ENCODE measurements at regions not wholly inside any gene's neighbourhood (a gene's known extent, or its start where the extent isn't known, plus 50 kb on each side); places are given as distances from the start of the nearest gene placed in this dataset.

DNA sequence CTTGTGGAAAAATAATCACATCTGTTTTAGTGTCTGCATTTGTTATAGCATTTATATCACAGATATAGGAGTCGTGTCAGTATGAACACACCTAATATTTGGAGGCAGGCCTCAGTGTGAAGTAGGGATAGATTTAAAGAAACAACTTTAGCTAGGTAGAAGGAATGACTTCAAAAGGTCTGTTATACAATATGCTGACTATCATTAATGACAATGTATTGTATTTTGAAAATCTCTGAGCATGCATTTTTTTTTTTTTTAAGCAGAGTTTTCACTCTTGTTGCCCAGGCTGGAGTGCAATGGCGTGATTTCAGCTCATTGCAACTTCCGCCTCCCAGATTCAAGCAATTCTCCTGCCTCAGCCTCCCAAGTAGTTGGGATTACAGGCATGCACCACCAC, 248.3 kb downstream of the EN1 start:
- no peak for DNase-seq (ENCODE audit: low read depth, low spot score)
- no peaks in the 10 kb centered on the region for H3K27me3 ChIP-seq (ENCODE audit: control insufficient read depth, insufficient read depth, low read length)
- H3K36me3 ChIP-seq (ENCODE audit: control insufficient read depth, insufficient read depth, low read length) = no peaks in the 10 kb centered on the region
- no peak overlapping the region for H3K4me3 ChIP-seq (ENCODE audit: low read length)
- no peaks in the 10 kb centered on the region; the same call in 1 of the 2 replicates for H3K9me3 ChIP-seq (ENCODE audit: control insufficient read depth, insufficient read depth, low read length)
- WGBS (ENCODE audit: insufficient coverage, insufficient read length) = no CpG with 5 or more reads among the region's 3 CpGs
- H3K4me1 ChIP-seq (ENCODE audit: control insufficient read depth, insufficient read depth, low read length) = no peaks in the 10 kb centered on the region
- no peak overlapping the region for H3K27ac ChIP-seq (ENCODE audit: low read length)

DNA sequence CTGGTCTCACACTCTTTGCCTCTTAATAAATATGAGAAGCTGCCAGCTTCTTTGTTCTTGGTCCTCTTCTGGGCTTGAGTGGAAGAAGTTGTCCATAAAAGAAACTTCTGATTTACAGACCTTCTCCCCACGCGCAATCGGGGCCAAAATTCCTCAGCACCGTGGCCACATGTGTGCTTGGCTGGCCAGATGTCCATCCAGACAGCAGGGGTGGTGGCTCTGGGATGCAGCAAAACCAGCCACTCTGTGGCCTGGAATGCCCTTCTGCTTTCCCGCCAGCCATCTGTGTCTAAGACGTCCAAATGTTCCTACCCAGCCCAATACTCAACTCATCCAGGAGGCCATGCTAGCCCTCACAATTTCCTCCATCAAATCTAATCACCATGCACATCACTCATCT, 250.8 kb downstream of the EN1 start:
- Histone ChIP-seq H3K9me3 (ENCODE audit: control insufficient read depth, insufficient read depth, low read length) (no peaks in the 10 kb centered on the region; the same call in 1 of the 2 replicates), H3K4me3 (ENCODE audit: low read length) (no peak overlapping the region), H3K27ac (ENCODE audit: low read length) (no peak overlapping the region), H3K4me1 (ENCODE audit: control insufficient read depth, insufficient read depth, low read length) (no peaks in the 10 kb centered on the region), H3K36me3 (ENCODE audit: control insufficient read depth, insufficient read depth, low read length) (no peaks in the 10 kb centered on the region), H3K27me3 (ENCODE audit: control insufficient read depth, insufficient read depth, low read length) (no peaks in the 10 kb centered on the region)
- DNase-seq (ENCODE audit: low read depth, low spot score) = no peak
- WGBS (ENCODE audit: insufficient coverage, insufficient read length) = no CpG with 5 or more reads among the region's 6 CpGs

- no peak overlapping the region for H3K27ac ChIP-seq (ENCODE audit: low read length)
- no peaks in the 10 kb centered on the region for H3K27me3 ChIP-seq (ENCODE audit: control insufficient read depth, insufficient read depth, low read length)
- no peaks in the 10 kb centered on the region for H3K4me1 ChIP-seq (ENCODE audit: control insufficient read depth, insufficient read depth, low read length)
- no CpG with 5 or more reads among the region's 1 CpG for WGBS (ENCODE audit: insufficient coverage, insufficient read length)
- H3K9me3 ChIP-seq (ENCODE audit: control insufficient read depth, insufficient read depth, low read length) = no peaks in the 10 kb centered on the region; the same call in 1 of the 2 replicates
- DNase-seq (ENCODE audit: low read depth, low spot score) = no peak
- H3K36me3 ChIP-seq (ENCODE audit: control insufficient read depth, insufficient read depth, low read length) = no peaks in the 10 kb centered on the region
- no peak overlapping the region for H3K4me3 ChIP-seq (ENCODE audit: low read length)
Measured at GRCh38 chr2:118593257-118593656, 254.2 kb downstream of the EN1 start.

GRCh38 chr2:118591223-118591622, 256.2 kb downstream of the EN1 start:
- DNase-seq (ENCODE audit: low read depth, low spot score) = no peak
- H3K9me3 ChIP-seq (ENCODE audit: control insufficient read depth, insufficient read depth, low read length) = no peaks in the 10 kb centered on the region
- H3K27me3 ChIP-seq (ENCODE audit: control insufficient read depth, insufficient read depth, low read length) = no peaks in the 10 kb centered on the region
- no CpG with 5 or more reads among the region's 7 CpGs for whole genome bisulfite sequencing (ENCODE audit: insufficient coverage, insufficient read length)
- H3K4me3 ChIP-seq (ENCODE audit: low read length) = no peak overlapping the region
- no peak overlapping the region for H3K27ac ChIP-seq (ENCODE audit: low read length)
- H3K4me1 ChIP-seq (ENCODE audit: control insufficient read depth, insufficient read depth, low read length) = no peaks in the 10 kb centered on the region
- no peaks in the 10 kb centered on the region for H3K36me3 ChIP-seq (ENCODE audit: control insufficient read depth, insufficient read depth, low read length)

DNA sequence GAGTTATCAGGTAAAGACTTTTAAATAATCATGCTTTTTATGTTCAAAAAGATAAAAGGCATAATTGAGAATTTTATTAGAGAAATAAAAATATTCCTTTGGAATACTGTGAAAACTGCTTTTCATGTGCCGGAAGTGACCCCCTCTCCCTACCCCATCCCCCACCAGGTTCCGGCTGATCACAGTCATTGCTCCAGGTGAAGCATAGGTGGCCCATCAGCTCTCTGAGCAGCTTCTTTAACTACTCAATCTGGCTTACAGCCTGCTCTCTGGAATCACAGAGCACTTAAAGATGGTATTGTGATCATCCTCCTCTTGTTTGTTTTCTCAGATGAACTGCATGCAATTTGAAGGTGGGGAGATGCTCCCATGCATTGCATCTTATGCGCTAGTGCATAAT, 257.7 kb downstream of the EN1 start:
- H3K36me3 ChIP-seq (ENCODE audit: control insufficient read depth, insufficient read depth, low read length) = no peaks in the 10 kb centered on the region
- H3K27me3 ChIP-seq (ENCODE audit: control insufficient read depth, insufficient read depth, low read length) = no peaks in the 10 kb centered on the region
- no peak overlapping the region for H3K4me3 ChIP-seq (ENCODE audit: low read length)
- no CpG with 5 or more reads among the region's 3 CpGs for WGBS (ENCODE audit: insufficient coverage, insufficient read length)
- no peak overlapping the region for H3K27ac ChIP-seq (ENCODE audit: low read length)
- H3K4me1 ChIP-seq (ENCODE audit: control insufficient read depth, insufficient read depth, low read length) = no peaks in the 10 kb centered on the region
- no peak for DNase-seq (ENCODE audit: low read depth, low spot score)
- H3K9me3 ChIP-seq (ENCODE audit: control insufficient read depth, insufficient read depth, low read length) = no peaks in the 10 kb centered on the region

DNA sequence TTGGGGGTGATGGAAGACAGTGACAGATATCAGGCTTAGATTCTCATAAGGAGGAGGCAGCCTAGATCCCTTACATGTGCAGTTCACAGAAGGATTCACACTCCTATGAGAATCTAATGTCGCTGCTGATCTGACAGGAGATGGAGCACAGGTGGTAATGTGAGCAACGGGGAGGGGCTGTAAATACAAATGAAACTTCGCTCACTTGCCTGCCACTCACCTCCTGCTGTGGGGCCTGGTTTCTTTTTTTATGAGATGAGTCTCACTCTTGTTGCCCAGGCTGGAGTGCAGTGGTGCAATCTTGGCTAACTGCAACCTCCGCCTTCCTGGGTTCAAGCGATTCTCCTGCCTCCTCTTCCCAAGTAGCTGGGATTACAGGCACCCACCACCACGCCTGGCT, 258.6 kb downstream of the EN1 start:
- no CpG with 5 or more reads among the region's 6 CpGs for WGBS (ENCODE audit: insufficient coverage, insufficient read length)
- no peak for DNase-seq (ENCODE audit: low read depth, low spot score)
- no peaks in the 10 kb centered on the region for H3K9me3 ChIP-seq (ENCODE audit: control insufficient read depth, insufficient read depth, low read length)
- H3K36me3 ChIP-seq (ENCODE audit: control insufficient read depth, insufficient read depth, low read length) = no peaks in the 10 kb centered on the region
- no peaks in the 10 kb centered on the region for H3K27me3 ChIP-seq (ENCODE audit: control insufficient read depth, insufficient read depth, low read length)
- no peak overlapping the region for H3K27ac ChIP-seq (ENCODE audit: low read length)
- H3K4me1 ChIP-seq (ENCODE audit: control insufficient read depth, insufficient read depth, low read length) = no peaks in the 10 kb centered on the region; the same call in 1 of the 2 replicates
- no peak overlapping the region for H3K4me3 ChIP-seq (ENCODE audit: low read length)

DNA sequence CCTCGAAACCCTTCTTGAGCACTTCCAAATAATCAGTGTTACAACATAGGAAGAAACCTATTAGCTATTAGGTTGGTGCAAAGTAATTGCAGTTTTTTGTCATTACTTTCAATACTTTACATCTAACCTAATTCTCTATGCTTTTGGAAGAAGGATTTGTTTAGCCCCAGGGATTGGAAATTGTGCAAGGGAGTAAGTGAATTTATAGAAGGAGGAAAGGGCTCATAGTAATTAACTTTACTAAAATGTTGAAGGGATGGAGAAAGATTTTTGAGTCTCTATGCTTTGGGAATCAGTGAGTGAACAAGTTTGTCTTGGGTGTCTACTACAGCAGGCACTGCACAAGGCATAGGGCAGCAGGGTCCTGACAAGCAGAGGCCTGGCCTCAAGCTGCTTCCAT, 261.1 kb downstream of the EN1 start:
- Histone ChIP-seq H3K36me3 (ENCODE audit: control insufficient read depth, insufficient read depth, low read length) (no peaks in the 10 kb centered on the region), H3K9me3 (ENCODE audit: control insufficient read depth, insufficient read depth, low read length) (no peaks in the 10 kb centered on the region), H3K27ac (ENCODE audit: low read length) (no peak overlapping the region), H3K27me3 (ENCODE audit: control insufficient read depth, insufficient read depth, low read length) (no peaks in the 10 kb centered on the region), H3K4me1 (ENCODE audit: control insufficient read depth, insufficient read depth, low read length) (no peaks in the 10 kb centered on the region; the same call in 1 of the 2 replicates), H3K4me3 (ENCODE audit: low read length) (no peak overlapping the region)
- no peak for DNase-seq (ENCODE audit: low read depth, low spot score)
- whole genome bisulfite sequencing (ENCODE audit: insufficient coverage, insufficient read length) = no CpG with 5 or more reads among the region's 1 CpG

DNA sequence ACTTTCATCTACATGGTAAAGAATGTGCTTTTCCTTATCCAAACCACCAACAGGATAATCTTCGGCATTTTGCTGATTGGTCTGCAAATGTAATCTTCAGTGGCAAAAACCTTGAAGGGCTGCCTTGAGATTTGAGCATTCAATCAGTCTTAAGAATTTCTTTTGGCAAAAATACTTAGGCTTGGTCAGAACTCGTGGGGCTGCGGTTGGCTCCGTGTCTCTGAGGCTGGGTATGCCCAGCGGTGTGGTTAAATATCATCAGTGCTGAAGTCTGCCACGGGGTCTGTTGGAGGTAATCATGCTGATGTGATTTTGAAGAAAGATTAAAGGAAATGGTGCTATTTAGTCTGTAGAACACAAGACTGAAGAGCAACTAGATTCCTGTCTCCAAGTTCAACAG, 262.6 kb downstream of the EN1 start:
- H3K4me1 ChIP-seq (ENCODE audit: control insufficient read depth, insufficient read depth, low read length) = no peaks in the 10 kb centered on the region; the same call in 1 of the 2 replicates
- no peak for DNase-seq (ENCODE audit: low read depth, low spot score)
- no peaks in the 10 kb centered on the region for H3K27me3 ChIP-seq (ENCODE audit: control insufficient read depth, insufficient read depth, low read length)
- no peaks in the 10 kb centered on the region for H3K36me3 ChIP-seq (ENCODE audit: control insufficient read depth, insufficient read depth, low read length)
- H3K4me3 ChIP-seq (ENCODE audit: low read length) = no peak overlapping the region
- H3K9me3 ChIP-seq (ENCODE audit: control insufficient read depth, insufficient read depth, low read length) = no peaks in the 10 kb centered on the region
- no peak overlapping the region for H3K27ac ChIP-seq (ENCODE audit: low read length)
- WGBS (ENCODE audit: insufficient coverage, insufficient read length) = no CpG with 5 or more reads among the region's 6 CpGs

DNA sequence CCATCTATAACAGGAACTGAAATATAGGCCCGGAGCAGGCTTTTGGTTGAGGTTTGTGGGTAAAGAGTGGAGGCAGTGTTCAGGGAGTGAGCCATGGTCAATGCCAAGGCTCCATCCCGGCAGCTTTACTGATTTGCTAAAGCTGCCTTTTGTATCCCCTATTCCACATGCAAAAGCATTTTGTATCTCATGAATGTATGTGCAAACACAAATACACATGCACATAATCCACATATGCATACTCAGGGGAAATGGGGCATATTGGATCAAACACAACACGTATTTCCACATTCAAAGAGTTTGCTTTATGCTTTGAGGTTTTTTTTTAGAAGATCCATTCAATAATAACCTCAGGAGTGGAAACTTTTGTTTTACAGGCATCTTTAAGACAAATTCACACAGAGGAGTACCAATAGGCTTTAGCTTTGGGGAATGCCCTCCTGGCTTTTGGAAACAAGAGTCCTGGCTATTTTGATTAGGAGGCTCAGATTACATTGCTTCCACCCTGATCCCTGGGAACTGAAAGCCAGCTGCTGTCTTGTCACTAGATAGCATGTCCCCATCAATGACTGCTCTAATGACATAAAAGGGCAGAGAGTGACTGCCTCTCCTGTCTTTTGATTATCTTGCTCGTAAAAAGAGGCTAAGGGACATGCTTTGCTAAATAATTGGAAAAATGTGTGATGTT, 263.2 kb downstream of the EN1 start:
- Histone ChIP-seq H3K27ac (ENCODE audit: low read length) (no peak overlapping the region), H3K9me3 (ENCODE audit: control insufficient read depth, insufficient read depth, low read length) (no peaks in the 10 kb centered on the region), H3K27me3 (ENCODE audit: control insufficient read depth, insufficient read depth, low read length) (no peaks in the 10 kb centered on the region), H3K4me1 (ENCODE audit: control insufficient read depth, insufficient read depth, low read length) (no peaks in the 10 kb centered on the region; the same call in 1 of the 2 replicates), H3K4me3 (ENCODE audit: low read length) (no peak overlapping the region), H3K36me3 (ENCODE audit: control insufficient read depth, insufficient read depth, low read length) (no peaks in the 10 kb centered on the region)
- DNase-seq (ENCODE audit: low read depth, low spot score) = no peak
- WGBS (ENCODE audit: insufficient coverage, insufficient read length) = no CpG with 5 or more reads among the region's 4 CpGs

DNA sequence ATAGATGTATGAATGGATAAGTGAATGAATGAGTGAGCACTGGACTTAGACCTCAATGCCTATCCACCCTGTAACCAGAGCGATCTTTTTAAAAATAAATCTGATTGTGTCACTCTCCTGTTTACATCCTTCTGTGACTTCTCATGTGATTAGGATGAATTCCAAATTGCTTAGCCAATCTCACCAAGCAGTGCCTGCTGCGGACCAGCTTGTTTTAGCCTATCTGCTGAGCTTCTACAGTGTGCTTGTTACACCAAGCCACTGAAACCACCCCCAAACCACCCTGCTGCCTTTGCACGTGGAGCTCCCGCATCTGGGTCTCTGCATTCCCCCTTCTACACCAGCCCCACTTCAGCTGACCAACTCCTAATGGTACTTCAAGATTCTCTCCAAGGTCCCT, 265.4 kb downstream of the EN1 start:
- no peak for DNase-seq (ENCODE audit: low read depth, low spot score)
- Histone ChIP-seq H3K4me1 (ENCODE audit: control insufficient read depth, insufficient read depth, low read length) (no peaks in the 10 kb centered on the region; the same call in 1 of the 2 replicates), H3K27ac (ENCODE audit: low read length) (no peak overlapping the region), H3K27me3 (ENCODE audit: control insufficient read depth, insufficient read depth, low read length) (no peaks in the 10 kb centered on the region), H3K36me3 (ENCODE audit: control insufficient read depth, insufficient read depth, low read length) (no peaks in the 10 kb centered on the region), H3K9me3 (ENCODE audit: control insufficient read depth, insufficient read depth, low read length) (no peaks in the 10 kb centered on the region), H3K4me3 (ENCODE audit: low read length) (no peak overlapping the region)
- no CpG with 5 or more reads among the region's 4 CpGs for WGBS (ENCODE audit: insufficient coverage, insufficient read length)

- no peak for DNase-seq (ENCODE audit: low read depth, low spot score)
- no CpG with 5 or more reads among the region's 1 CpG for WGBS (ENCODE audit: insufficient coverage, insufficient read length)
Measured at GRCh38 chr2:118580651-118581050, 266.8 kb downstream of the EN1 start.

More at GRCh38 chr2:118580651-118581050, 266.8 kb downstream of the EN1 start:
- H3K9me3 ChIP-seq (ENCODE audit: control insufficient read depth, insufficient read depth, low read length) = no peaks in the 10 kb centered on the region
- H3K4me1 ChIP-seq (ENCODE audit: control insufficient read depth, insufficient read depth, low read length) = no peaks in the 10 kb centered on the region; the same call in 1 of the 2 replicates
- H3K36me3 ChIP-seq (ENCODE audit: control insufficient read depth, insufficient read depth, low read length) = no peaks in the 10 kb centered on the region
- H3K27ac ChIP-seq (ENCODE audit: low read length) = no peak overlapping the region
- H3K27me3 ChIP-seq (ENCODE audit: control insufficient read depth, insufficient read depth, low read length) = no peaks in the 10 kb centered on the region
- H3K4me3 ChIP-seq (ENCODE audit: low read length) = no peak overlapping the region
